ENCODE measurements at regions not wholly inside any gene's neighbourhood (a gene's known extent, or its start where the extent isn't known, plus 50 kb on each side); places are given as distances from the start of the nearest gene placed in this dataset.

DNA sequence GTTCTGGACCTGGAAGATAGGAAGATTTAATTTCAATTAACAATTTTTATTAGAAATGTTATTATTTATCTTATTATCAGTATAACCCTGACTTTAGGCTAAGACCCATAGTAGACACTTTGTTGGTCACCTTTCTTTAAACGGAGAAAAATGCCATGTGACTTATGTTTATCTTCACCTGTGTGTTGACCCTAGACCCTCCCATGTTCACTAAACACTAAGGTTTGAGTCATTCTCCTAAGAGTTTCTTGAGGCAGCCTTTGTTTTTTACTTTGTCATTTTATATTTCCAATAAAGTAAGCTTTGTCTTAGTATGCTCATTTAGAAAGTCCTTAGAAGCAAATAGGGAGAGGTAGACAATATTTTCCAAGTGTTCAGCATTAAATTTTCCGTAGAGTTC, 771.7 kb downstream of the METTL15 start:
- no peak overlapping the region for H3K9ac ChIP-seq (ENCODE audit: low read length)
- no peaks in the 10 kb centered on the region for H3K36me3 ChIP-seq (ENCODE audit: control insufficient read depth, insufficient read depth, low read length, severe bottlenecking)
- no peak overlapping the region for H3K4me3 ChIP-seq (ENCODE audit: low read length)
- H3K27me3 ChIP-seq (replicated peaks; ENCODE audit: control insufficient read depth, insufficient read depth, low read length): no peaks in the 10 kb centered on the region
- H3K4me1 ChIP-seq (ENCODE audit: control insufficient read depth, insufficient read depth, low read length): no peaks in the 10 kb centered on the region
- no peak for DNase-seq (ENCODE audit: low read depth)
- H3K9me3 ChIP-seq (ENCODE audit: control insufficient read depth, low read length): no peaks in the 10 kb centered on the region

DNA sequence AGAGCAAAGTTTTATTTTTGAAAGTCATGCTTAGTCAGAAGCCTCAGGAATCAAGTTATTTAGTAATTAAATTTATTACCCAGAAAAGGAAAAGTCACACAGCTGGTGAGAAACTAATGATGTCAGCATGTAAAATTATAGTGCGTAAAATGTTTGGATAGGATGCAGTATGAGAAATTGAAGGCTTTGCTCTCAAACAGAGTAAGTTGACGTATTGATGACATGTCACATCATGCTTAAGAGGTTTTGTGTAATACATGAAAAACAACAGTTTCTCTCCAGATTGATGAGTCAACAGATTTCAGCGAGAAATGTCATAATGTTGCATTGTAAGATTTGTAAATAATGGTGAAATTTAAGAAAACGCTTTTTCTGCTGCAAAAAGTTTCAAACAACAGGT, 769.8 kb downstream of the METTL15 start:
- no peaks in the 10 kb centered on the region for H3K9me3 ChIP-seq (ENCODE audit: control insufficient read depth, low read length)

GRCh38 chr11:28877340-28877739, 769.2 kb downstream of the METTL15 start:
- no peak for DNase-seq (ENCODE audit: low read depth)
- Histone ChIP-seq H3K9ac (ENCODE audit: low read length) (no peak overlapping the region), H3K36me3 (ENCODE audit: control insufficient read depth, insufficient read depth, low read length, severe bottlenecking) (no peaks in the 10 kb centered on the region), H3K27me3 (replicated peaks; ENCODE audit: control insufficient read depth, insufficient read depth, low read length) (no peaks in the 10 kb centered on the region), H3K4me1 (ENCODE audit: control insufficient read depth, insufficient read depth, low read length) (no peaks in the 10 kb centered on the region), H3K4me3 (ENCODE audit: low read length) (no peak overlapping the region), H3K9me3 (ENCODE audit: control insufficient read depth, low read length) (no peaks in the 10 kb centered on the region)

More for the DNA sequence above, 769.8 kb downstream of the METTL15 start:
- no peaks in the 10 kb centered on the region for H3K36me3 ChIP-seq (ENCODE audit: control insufficient read depth, insufficient read depth, low read length, severe bottlenecking)
- no peak overlapping the region for H3K4me3 ChIP-seq (ENCODE audit: low read length)
- H3K9ac ChIP-seq (ENCODE audit: low read length): no peak overlapping the region
- H3K27me3 ChIP-seq (replicated peaks; ENCODE audit: control insufficient read depth, insufficient read depth, low read length): no peaks in the 10 kb centered on the region
- DNase-seq (ENCODE audit: low read depth): no peak
- no peaks in the 10 kb centered on the region for H3K4me1 ChIP-seq (ENCODE audit: control insufficient read depth, insufficient read depth, low read length)

- H3K27me3 ChIP-seq (replicated peaks; ENCODE audit: control insufficient read depth, insufficient read depth, low read length): no peaks in the 10 kb centered on the region
- no peaks in the 10 kb centered on the region for H3K36me3 ChIP-seq (ENCODE audit: control insufficient read depth, insufficient read depth, low read length, severe bottlenecking)
- H3K4me1 ChIP-seq (ENCODE audit: control insufficient read depth, insufficient read depth, low read length): no peaks in the 10 kb centered on the region
- no peak overlapping the region for H3K9ac ChIP-seq (ENCODE audit: low read length)
- H3K4me3 ChIP-seq (ENCODE audit: low read length): no peak overlapping the region
- peaks cover 4% of the 10 kb centered on the region for H3K9me3 ChIP-seq (ENCODE audit: control insufficient read depth, low read length)
- DNase-seq (ENCODE audit: low read depth): no peak
Measured at GRCh38 chr11:28874706-28875105, 766.5 kb downstream of the METTL15 start.

- Histone ChIP-seq H3K36me3 (ENCODE audit: control insufficient read depth, insufficient read depth, low read length, severe bottlenecking) (no peaks in the 10 kb centered on the region), H3K27me3 (replicated peaks; ENCODE audit: control insufficient read depth, insufficient read depth, low read length) (no peaks in the 10 kb centered on the region), H3K4me1 (ENCODE audit: control insufficient read depth, insufficient read depth, low read length) (no peaks in the 10 kb centered on the region)
Measured at GRCh38 chr11:28871090-28871489, 762.9 kb downstream of the METTL15 start.

DNA sequence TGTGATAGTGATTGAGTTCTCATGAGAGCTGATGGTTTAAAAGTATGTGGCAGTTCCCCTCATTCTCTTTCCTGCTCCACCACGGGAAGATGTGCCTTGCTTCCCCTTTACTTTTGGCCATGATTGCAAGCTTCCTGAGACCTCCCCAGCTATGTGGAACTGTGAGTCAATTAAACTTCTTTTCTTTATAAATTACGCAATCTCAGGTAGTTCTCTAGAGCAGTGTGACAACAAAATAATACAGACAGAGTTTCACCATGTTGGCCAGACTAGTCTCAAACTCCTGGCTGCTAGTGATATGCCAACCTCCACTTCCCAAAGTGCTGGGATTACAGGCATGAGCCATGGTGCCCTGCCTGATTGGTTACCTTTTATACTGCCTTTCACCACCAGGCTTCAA, 755.2 kb downstream of the METTL15 start:
- H3K9me3 ChIP-seq (ENCODE audit: control insufficient read depth, low read length): no peaks in the 10 kb centered on the region
- H3K36me3 ChIP-seq (ENCODE audit: control insufficient read depth, insufficient read depth, low read length, severe bottlenecking): no peaks in the 10 kb centered on the region
- no peaks in the 10 kb centered on the region for H3K27me3 ChIP-seq (replicated peaks; ENCODE audit: control insufficient read depth, insufficient read depth, low read length)
- no peak overlapping the region for H3K9ac ChIP-seq (ENCODE audit: low read length)
- H3K4me3 ChIP-seq (ENCODE audit: low read length): no peak overlapping the region
- no peak for DNase-seq (ENCODE audit: low read depth)
- peaks cover 12% of the 10 kb centered on the region for H3K4me1 ChIP-seq (ENCODE audit: control insufficient read depth, insufficient read depth, low read length)

More at GRCh38 chr11:28871090-28871489, 762.9 kb downstream of the METTL15 start:
- no peak for DNase-seq (ENCODE audit: low read depth)
- Histone ChIP-seq H3K9me3 (ENCODE audit: control insufficient read depth, low read length) (peaks cover 4% of the 10 kb centered on the region), H3K9ac (ENCODE audit: low read length) (no peak overlapping the region), H3K4me3 (ENCODE audit: low read length) (no peak overlapping the region)

- DNase-seq (ENCODE audit: low read depth): peak; percentile 78
- H3K27me3 ChIP-seq (replicated peaks; ENCODE audit: control insufficient read depth, insufficient read depth, low read length): no peaks in the 10 kb centered on the region
- no peak overlapping the region for H3K4me3 ChIP-seq (ENCODE audit: low read length)
- peaks cover 14% of the 10 kb centered on the region for H3K9me3 ChIP-seq (ENCODE audit: control insufficient read depth, low read length)
- H3K4me1 ChIP-seq (ENCODE audit: control insufficient read depth, insufficient read depth, low read length): peaks cover 12% of the 10 kb centered on the region
- no peak overlapping the region for H3K9ac ChIP-seq (ENCODE audit: low read length)
- no peaks in the 10 kb centered on the region for H3K36me3 ChIP-seq (ENCODE audit: control insufficient read depth, insufficient read depth, low read length, severe bottlenecking)
Measured at GRCh38 chr11:28860893-28861292, 752.7 kb downstream of the METTL15 start.

- Histone ChIP-seq H3K4me3 (ENCODE audit: low read length) (no peak overlapping the region), H3K9me3 (ENCODE audit: control insufficient read depth, low read length) (peaks cover 14% of the 10 kb centered on the region), H3K36me3 (ENCODE audit: control insufficient read depth, insufficient read depth, low read length, severe bottlenecking) (no peaks in the 10 kb centered on the region), H3K4me1 (ENCODE audit: control insufficient read depth, insufficient read depth, low read length) (peaks cover 12% of the 10 kb centered on the region), H3K9ac (ENCODE audit: low read length) (no peak overlapping the region), H3K27me3 (replicated peaks; ENCODE audit: control insufficient read depth, insufficient read depth, low read length) (no peaks in the 10 kb centered on the region)
- DNase-seq (ENCODE audit: low read depth): no peak
Measured at GRCh38 chr11:28858076-28858475, 749.9 kb downstream of the METTL15 start.

DNA sequence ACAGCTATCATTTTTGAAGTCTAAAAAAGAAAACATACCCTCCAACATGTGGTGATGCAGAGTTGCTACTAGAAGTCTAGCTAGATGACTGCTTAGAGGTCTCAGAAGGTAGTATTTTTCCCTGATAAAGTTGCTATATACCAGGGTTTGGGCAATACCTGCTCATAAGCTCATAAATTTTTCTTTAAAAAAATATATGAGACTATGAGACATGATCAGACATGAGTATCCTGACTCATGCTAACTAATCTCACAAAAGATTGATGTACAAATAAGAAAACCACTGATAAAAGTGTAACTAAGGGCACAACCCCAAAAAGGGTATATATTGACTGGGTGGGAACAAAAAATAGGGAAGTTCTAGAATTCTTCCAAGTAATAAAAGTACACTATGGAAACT, 740.9 kb downstream of the METTL15 start:
- peaks cover 7% of the 10 kb centered on the region for H3K9me3 ChIP-seq (ENCODE audit: control insufficient read depth, low read length)
- H3K36me3 ChIP-seq (ENCODE audit: control insufficient read depth, insufficient read depth, low read length, severe bottlenecking): no peaks in the 10 kb centered on the region
- no peaks in the 10 kb centered on the region for H3K27me3 ChIP-seq (replicated peaks; ENCODE audit: control insufficient read depth, insufficient read depth, low read length)
- H3K9ac ChIP-seq (ENCODE audit: low read length): no peak overlapping the region
- no peaks in the 10 kb centered on the region for H3K4me1 ChIP-seq (ENCODE audit: control insufficient read depth, insufficient read depth, low read length)
- DNase-seq (ENCODE audit: low read depth): no peak
- H3K4me3 ChIP-seq (ENCODE audit: low read length): no peak overlapping the region

- no peaks in the 10 kb centered on the region for H3K9me3 ChIP-seq (ENCODE audit: control insufficient read depth, low read length)
- H3K4me3 ChIP-seq (ENCODE audit: low read length): no peak overlapping the region
- DNase-seq (ENCODE audit: low read depth): no peak
- no peaks in the 10 kb centered on the region for H3K27me3 ChIP-seq (replicated peaks; ENCODE audit: control insufficient read depth, insufficient read depth, low read length)
- H3K4me1 ChIP-seq (ENCODE audit: control insufficient read depth, insufficient read depth, low read length): peaks cover 9% of the 10 kb centered on the region
- H3K9ac ChIP-seq (ENCODE audit: low read length): no peak overlapping the region
- H3K36me3 ChIP-seq (ENCODE audit: control insufficient read depth, insufficient read depth, low read length, severe bottlenecking): no peaks in the 10 kb centered on the region
Measured at GRCh38 chr11:28842716-28843115, 734.5 kb downstream of the METTL15 start.

DNA sequence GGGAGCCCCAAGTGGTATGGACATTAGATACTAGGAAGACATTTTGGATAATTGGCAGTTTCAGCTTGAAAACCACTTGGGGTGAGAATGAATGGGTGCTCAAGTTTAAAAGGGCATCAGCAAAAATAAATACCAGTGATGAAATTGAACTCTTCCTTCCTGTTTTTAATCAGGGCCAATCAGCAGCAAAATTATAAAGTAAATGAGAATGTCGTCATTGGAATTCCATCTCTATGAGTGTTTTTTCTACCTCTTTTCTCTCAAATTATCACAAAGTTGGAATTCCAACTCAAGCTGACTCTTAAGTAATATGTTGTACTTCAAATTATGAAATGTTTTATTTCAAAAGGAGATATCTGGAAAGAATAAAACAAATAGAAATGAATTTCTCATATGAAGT, 730.6 kb downstream of the METTL15 start:
- no peak overlapping the region for H3K9ac ChIP-seq (ENCODE audit: low read length)
- H3K27me3 ChIP-seq (replicated peaks; ENCODE audit: control insufficient read depth, insufficient read depth, low read length): no peaks in the 10 kb centered on the region

DNA sequence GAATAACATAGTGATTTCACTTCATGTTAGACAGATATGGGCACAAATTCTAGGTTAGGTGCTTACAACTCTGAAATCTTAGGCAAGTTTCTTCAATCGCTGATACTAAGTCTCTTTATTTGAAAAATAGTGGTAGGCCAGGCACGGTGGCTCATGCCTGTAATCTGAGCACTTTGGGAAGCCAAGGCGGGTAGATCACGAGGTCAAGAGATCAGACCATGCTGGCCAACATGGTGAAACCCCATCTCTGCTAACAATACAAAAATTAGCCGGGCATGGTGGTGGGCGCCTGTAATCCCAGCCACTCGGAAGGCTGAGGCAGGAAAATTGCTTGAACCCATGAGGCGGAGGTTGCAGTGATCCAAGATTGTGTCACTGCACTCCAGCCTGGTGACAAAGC, 729.4 kb downstream of the METTL15 start:
- H3K4me3 ChIP-seq (ENCODE audit: low read length): no peak overlapping the region
- no peaks in the 10 kb centered on the region for H3K9me3 ChIP-seq (ENCODE audit: control insufficient read depth, low read length)
- peaks cover 29% of the 10 kb centered on the region for H3K4me1 ChIP-seq (ENCODE audit: control insufficient read depth, insufficient read depth, low read length)
- no peak for DNase-seq (ENCODE audit: low read depth)
- no peak overlapping the region for H3K9ac ChIP-seq (ENCODE audit: low read length)
- no peaks in the 10 kb centered on the region for H3K27me3 ChIP-seq (replicated peaks; ENCODE audit: control insufficient read depth, insufficient read depth, low read length)
- no peaks in the 10 kb centered on the region for H3K36me3 ChIP-seq (ENCODE audit: control insufficient read depth, insufficient read depth, low read length, severe bottlenecking)

More for the DNA sequence above, 730.6 kb downstream of the METTL15 start:
- Histone ChIP-seq H3K4me1 (ENCODE audit: control insufficient read depth, insufficient read depth, low read length) (peaks cover 29% of the 10 kb centered on the region), H3K9me3 (ENCODE audit: control insufficient read depth, low read length) (no peaks in the 10 kb centered on the region), H3K4me3 (ENCODE audit: low read length) (no peak overlapping the region), H3K36me3 (ENCODE audit: control insufficient read depth, insufficient read depth, low read length, severe bottlenecking) (no peaks in the 10 kb centered on the region)
- DNase-seq (ENCODE audit: low read depth): peak; percentile 55
